GM19397 (cell line): ENCODE measurements at regions not wholly inside any gene's neighbourhood (a gene's known extent, or its start where the extent isn't known, plus 50 kb on each side); places are given as distances from the start of the nearest gene placed in this dataset.
"Not testable (repeated sequence)": the region's sequence is repeated elsewhere in the genome, so short reads cannot be mapped to it uniquely, and the experiment has no call there.

Experiments
- ATAC-seq: cut with Tn5 transposase; IDR thresholded peaks from one replicate; pipeline ENCODE4 v1.9.1; 2021; ENCODE audit warnings: mild to moderate bottlenecking, moderate library complexity; ENCODE audit not compliant: unreplicated experiment

DNA sequence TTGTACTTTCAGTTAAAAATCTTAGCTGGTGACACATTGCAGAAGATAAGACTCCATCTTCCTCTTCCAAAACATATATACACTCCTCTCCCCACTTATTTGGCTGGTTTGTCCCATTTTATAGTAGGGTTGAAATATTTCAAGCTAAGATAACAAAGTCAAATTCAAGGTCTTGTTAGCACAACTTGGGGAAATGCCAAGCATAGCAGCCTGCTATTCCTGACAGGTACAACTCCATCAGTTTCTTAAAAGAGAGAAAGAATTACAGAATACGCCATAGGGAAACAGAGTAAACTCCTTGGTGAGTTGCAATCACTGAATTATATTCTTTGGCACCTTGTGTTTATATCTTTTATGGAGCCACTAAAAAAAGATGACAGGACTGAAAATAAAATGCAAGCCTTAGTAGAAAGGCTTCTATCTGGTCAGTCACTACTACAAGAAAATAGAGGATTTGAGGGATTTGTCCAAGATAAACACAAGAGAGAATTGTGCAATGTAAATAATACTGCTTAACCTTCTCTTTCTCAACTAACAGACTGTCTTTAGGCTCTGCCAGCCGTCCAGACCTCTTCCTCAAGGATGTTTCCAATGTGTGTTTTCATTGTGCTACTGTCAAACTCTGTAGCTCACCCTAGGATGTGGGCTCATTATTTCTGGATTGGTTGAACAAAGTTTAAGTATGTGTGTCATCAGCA, 170.3 kb downstream of the VEGFC start:
- ATAC-seq, result no peak

DNA sequence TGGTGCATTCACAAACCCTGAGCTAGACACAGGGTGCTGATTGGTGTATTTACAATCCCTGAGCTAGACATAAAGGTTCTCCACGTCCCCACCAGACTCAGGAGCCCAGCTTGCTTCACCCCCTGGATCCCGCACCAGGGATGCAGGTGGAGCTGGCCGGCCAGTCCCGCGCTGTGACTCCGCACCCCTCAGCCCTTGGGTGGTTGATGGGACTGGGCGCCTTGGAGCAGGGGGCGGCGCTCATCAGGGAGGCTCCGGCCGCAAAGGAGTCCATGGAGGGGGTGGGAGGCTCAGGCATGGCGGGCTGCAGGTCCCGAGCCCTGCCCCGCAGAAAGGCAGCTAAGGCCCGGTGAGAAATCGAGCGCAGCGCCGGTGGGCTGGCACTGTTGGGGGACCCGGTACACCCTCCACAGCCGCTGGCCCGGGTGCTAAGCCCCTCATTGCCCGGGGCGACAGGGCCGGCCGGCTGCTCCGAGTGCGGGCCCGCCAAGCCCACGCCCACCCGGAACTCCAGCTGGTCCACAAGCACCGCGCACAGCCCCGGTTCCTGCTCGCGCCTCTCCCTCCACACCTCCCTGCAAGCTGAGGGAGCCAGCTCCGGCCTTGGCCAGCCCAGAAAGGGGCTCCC, 167.6 kb downstream of the VEGFC start:
- not testable (repeated sequence) for ATAC-seq

DNA sequence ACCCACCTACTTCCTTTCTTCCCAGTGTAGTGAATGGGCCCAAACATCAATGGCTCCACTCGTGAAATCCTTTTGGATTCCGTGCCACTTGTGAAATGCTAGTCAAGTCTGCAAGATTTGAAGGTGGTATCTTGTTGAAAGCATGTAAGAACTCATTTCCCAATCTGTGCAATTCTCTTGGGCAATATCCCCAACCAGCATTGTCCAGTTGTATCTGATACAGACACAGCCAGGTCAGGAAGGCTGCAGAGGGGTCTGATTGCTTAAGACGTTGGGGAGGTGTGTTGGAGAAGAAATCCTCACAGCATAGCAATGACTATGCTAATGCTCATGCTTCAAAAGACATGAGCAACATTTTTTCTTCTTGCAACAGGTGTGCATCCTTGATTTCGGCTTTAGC, 164.8 kb downstream of the VEGFC start:
- no peak for ATAC-seq

DNA sequence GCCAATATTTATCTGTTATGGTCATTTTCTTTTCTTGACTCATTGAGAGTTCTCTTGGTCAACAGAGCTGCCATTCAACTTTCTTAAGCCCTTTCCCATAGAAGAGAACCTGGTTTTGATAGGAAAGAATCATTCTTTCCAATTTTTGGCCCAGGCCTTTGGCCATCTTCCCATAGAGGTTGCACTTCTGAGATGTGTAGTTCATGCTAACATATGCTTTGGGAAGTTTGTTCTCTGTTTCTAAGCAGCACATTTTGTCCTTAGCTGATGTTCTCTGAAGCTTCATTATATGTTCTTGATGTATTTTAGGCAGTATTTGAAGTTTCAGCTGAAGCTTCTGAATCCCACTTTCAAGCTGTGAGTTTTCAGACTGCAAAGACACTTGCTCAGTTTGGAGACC, 161.1 kb downstream of the VEGFC start:
- no peak for ATAC-seq
